ENCODE measurements at regions not wholly inside any gene's neighbourhood (a gene's known extent, or its start where the extent isn't known, plus 50 kb on each side); places are given as distances from the start of the nearest gene placed in this dataset.

DNA sequence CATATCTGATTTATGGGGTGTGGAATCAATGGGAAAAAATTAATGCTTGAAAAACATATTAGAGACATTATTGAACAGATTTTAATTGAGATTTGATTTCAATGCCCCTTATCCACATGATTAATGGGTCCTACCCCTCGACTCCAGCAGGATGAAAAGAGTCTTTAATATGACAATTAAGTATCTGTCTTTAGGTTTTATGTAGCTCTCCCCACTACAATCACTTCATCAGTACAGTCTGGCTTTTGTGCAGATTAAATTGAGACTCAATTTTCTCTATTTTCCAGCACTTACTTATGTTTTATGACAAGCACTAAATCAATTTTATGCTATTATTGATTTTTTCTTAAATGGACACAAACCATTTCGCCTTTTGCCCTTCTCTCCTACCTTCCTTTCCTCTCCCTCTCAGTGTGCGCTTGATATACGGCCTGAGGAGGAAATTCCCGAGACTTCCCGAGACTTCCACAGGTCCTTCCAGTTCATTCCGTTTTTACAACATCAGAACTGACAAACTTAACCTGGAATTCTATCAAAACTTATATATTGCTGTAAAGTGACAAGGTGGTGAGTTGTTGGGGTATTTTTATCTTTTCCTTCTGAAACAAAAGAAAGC lies 555.1 kb upstream of the SALL3 start:
- Histone ChIP-seq H3K27ac (replicated peaks; ENCODE audit: low read length) (no peak overlapping the region), H2BK5ac (ENCODE audit: low read length) (no peak overlapping the region), H3K36me3 (replicated peaks in 1 of 2; ENCODE audit: control insufficient read depth in 2 of 2, insufficient read depth in 2 of 2, low read length in 2 of 2) (no peaks in the 10 kb centered on the region), H3K4me1 (ENCODE audit: control insufficient read depth in 2 of 2, insufficient read depth in 1 of 2, low read depth in 1 of 2, low read length in 2 of 2) (no peaks in the 10 kb centered on the region), H2AK5ac (ENCODE audit: low read depth, low read length) (no peak overlapping the region), H3K79me1 (ENCODE audit: low read depth, low read length) (no peaks in the 10 kb centered on the region), H3K23ac (ENCODE audit: low read depth, low read length, poor library complexity) (no peak overlapping the region), H2AFZ (ENCODE audit: low read length) (no peak overlapping the region), H2BK15ac (ENCODE audit: low read length) (no peak overlapping the region), H4K91ac (ENCODE audit: low read depth, low read length, poor library complexity) (no peak overlapping the region), H4K8ac (ENCODE audit: low read depth, low read length) (no peak overlapping the region), H3K18ac (ENCODE audit: low read length) (no peak overlapping the region), H2BK12ac (ENCODE audit: low read length) (no peak overlapping the region), H3K9me3 (replicated peaks in 1 of 2; ENCODE audit: control insufficient read depth in 2 of 2, insufficient read depth in 1 of 2, low read depth in 1 of 2, low read length in 2 of 2) (no peaks in the 10 kb centered on the region), H3K4ac (ENCODE audit: low read length) (no peak overlapping the region), H3K4me2 (ENCODE audit: insufficient read depth, low read length, poor library complexity, severe bottlenecking) (no peak overlapping the region), H3K14ac (ENCODE audit: low read length) (no peak overlapping the region), H3K27me3 (ENCODE audit: control insufficient read depth in 3 of 3, insufficient read depth in 3 of 3, low read depth in 1 of 3, low read length in 3 of 3) (no peaks in the 10 kb centered on the region), H2BK120ac (ENCODE audit: low read depth, low read length) (no peak overlapping the region), H3K4me3 (ENCODE audit: low read length in 2 of 2) (no peak overlapping the region), H3K9ac (ENCODE audit: low read depth, low read length, poor library complexity) (no peak overlapping the region)
- no peak for DNase-seq (ENCODE audit: low spot score)
- WGBS, 2 donors (ENCODE audit: extremely low coverage in 2 of 2, insufficient read length in 2 of 2, insufficient replicate concordance in 1 of 2): no CpG with 5 or more reads among the region's 7 CpGs

- Histone ChIP-seq H3K4me1 (ENCODE audit: control insufficient read depth in 2 of 2, insufficient read depth in 1 of 2, low read depth in 1 of 2, low read length in 2 of 2) (no peaks in the 10 kb centered on the region), H2BK5ac (ENCODE audit: low read length) (no peak overlapping the region), H3K14ac (ENCODE audit: low read length) (no peak overlapping the region), H3K27ac (replicated peaks; ENCODE audit: low read length) (no peak overlapping the region), H3K4me2 (ENCODE audit: insufficient read depth, low read length, poor library complexity, severe bottlenecking) (no peak overlapping the region), H3K9ac (ENCODE audit: low read depth, low read length, poor library complexity) (no peak overlapping the region), H2BK15ac (ENCODE audit: low read length) (no peak overlapping the region), H3K79me1 (ENCODE audit: low read depth, low read length) (no peaks in the 10 kb centered on the region), H2BK120ac (ENCODE audit: low read depth, low read length) (no peak overlapping the region), H3K4me3 (ENCODE audit: low read length in 2 of 2) (no peak overlapping the region), H3K23ac (ENCODE audit: low read depth, low read length, poor library complexity) (no peak overlapping the region), H4K91ac (ENCODE audit: low read depth, low read length, poor library complexity) (no peak overlapping the region), H2AFZ (ENCODE audit: low read length) (no peak overlapping the region), H3K4ac (ENCODE audit: low read length) (no peak overlapping the region), H2AK5ac (ENCODE audit: low read depth, low read length) (no peak overlapping the region), H3K18ac (ENCODE audit: low read length) (no peak overlapping the region), H2BK12ac (ENCODE audit: low read length) (no peak overlapping the region), H3K36me3 (replicated peaks in 1 of 2; ENCODE audit: control insufficient read depth in 2 of 2, insufficient read depth in 2 of 2, low read length in 2 of 2) (no peaks in the 10 kb centered on the region), H3K27me3 (ENCODE audit: control insufficient read depth in 3 of 3, insufficient read depth in 3 of 3, low read depth in 1 of 3, low read length in 3 of 3) (no peaks in the 10 kb centered on the region), H4K8ac (ENCODE audit: low read depth, low read length) (no peak overlapping the region), H3K9me3 (replicated peaks in 1 of 2; ENCODE audit: control insufficient read depth in 2 of 2, insufficient read depth in 1 of 2, low read depth in 1 of 2, low read length in 2 of 2) (no peaks in the 10 kb centered on the region)
- DNase-seq (ENCODE audit: low spot score): no peak
- no CpG with 5 or more reads among the region's 2 CpGs for WGBS, 2 donors (ENCODE audit: extremely low coverage in 2 of 2, insufficient read length in 2 of 2, insufficient replicate concordance in 1 of 2)
These were observed 554.6 kb upstream of the SALL3 start for GRCh38 chr18:78425019-78425412.

DNA sequence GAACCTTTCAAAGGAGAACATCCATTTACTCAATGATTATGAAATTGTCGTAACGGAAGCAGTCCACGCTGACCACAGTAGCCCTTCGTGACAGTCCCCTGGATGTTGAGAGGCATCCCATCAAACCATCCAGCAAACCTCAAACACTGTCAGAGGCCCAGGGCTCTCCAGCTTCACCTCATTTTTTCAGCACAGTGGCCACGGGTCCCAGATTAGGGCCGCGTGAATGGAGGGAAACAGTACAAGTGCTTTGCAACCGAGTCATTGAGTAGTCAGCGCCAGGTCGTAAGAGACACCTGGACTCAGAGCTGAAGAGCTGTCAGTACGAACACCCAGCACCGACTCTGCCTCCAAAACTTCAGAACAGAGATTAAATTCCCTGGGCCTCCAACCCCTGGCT lies 552.5 kb upstream of the SALL3 start:
- no CpG with 5 or more reads among the region's 12 CpGs for WGBS, 2 donors (ENCODE audit: extremely low coverage in 2 of 2, insufficient read length in 2 of 2, insufficient replicate concordance in 1 of 2)
- no peak overlapping the region for H3K14ac ChIP-seq (ENCODE audit: low read length)
- no peak for DNase-seq (ENCODE audit: low spot score)

DNA sequence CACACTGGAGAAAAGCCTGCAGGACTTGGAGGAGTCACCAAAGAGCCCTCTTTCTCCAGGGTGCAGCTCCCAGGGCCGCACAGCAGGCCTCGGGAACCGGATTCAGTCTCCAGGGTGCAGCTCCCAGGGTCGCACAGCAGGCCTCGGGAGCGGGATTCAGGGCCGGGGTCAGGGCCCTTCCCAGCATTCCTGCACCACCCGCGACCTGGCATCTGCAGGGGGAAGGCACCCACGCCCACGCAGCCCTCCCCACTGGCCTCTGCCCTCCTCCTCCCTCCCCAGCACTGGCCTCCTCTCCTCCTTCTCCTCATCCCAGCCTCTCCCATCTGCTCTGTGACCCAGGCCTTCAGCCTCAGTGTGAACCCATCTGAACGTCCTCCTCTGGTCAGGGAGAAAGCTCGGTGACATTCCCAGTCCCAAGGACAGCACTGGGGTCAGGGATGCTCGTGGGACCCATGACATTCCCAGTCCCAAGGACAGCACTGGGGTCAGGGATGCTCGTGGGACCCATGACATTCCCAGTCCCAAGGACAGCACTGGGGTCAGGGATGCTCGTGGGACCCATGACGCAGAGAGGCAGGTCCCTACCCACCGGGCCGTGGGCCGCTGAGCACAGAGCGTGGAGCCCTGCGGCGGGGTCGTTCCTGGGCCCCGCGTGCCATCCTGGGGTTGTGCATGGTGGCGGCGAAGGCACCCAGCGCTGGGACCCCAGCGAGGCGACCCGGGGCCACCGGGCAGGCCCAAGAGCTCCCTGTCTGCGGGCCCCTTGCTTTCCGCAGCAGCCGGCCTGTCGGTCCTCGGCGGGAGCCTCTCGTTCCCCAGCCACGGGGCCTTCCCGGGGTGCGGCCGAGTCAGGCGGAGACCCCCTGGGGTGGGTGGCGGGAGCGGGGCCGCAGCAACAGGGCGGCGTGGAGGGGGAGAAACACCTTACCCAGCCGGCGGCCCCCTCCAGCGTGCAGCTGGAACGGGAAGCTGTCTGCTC lies 550.2 kb upstream of the SALL3 start:
- Histone ChIP-seq H3K36me3 (replicated peaks in 1 of 2; ENCODE audit: control insufficient read depth in 2 of 2, insufficient read depth in 2 of 2, low read length in 2 of 2) (no peaks in the 10 kb centered on the region), H3K27me3 (ENCODE audit: control insufficient read depth in 3 of 3, insufficient read depth in 3 of 3, low read depth in 1 of 3, low read length in 3 of 3) (no peaks in the 10 kb centered on the region), H3K9me3 (replicated peaks in 1 of 2; ENCODE audit: control insufficient read depth in 2 of 2, insufficient read depth in 1 of 2, low read depth in 1 of 2, low read length in 2 of 2) (no peaks in the 10 kb centered on the region), H2AFZ (ENCODE audit: low read length) (no peak overlapping the region), H3K4me1 (ENCODE audit: control insufficient read depth in 2 of 2, insufficient read depth in 1 of 2, low read depth in 1 of 2, low read length in 2 of 2) (no peaks in the 10 kb centered on the region), H3K9ac (ENCODE audit: low read depth, low read length, poor library complexity) (no peak overlapping the region), H3K14ac (ENCODE audit: low read length) (peak overlapping the region; percentile 28), H2BK120ac (ENCODE audit: low read depth, low read length) (no peak overlapping the region), H3K27ac (replicated peaks; ENCODE audit: low read length) (no peak overlapping the region), H2BK5ac (ENCODE audit: low read length) (no peak overlapping the region), H3K23ac (ENCODE audit: low read depth, low read length, poor library complexity) (no peak overlapping the region), H3K4me2 (ENCODE audit: insufficient read depth, low read length, poor library complexity, severe bottlenecking) (no peak overlapping the region), H2BK12ac (ENCODE audit: low read length) (no peak overlapping the region), H3K4me3 (ENCODE audit: low read length in 2 of 2) (no peak overlapping the region), H2AK5ac (ENCODE audit: low read depth, low read length) (peak overlapping the region; percentile 46), H4K8ac (ENCODE audit: low read depth, low read length) (no peak overlapping the region), H3K79me1 (ENCODE audit: low read depth, low read length) (no peaks in the 10 kb centered on the region), H2BK15ac (ENCODE audit: low read length) (no peak overlapping the region), H3K4ac (ENCODE audit: low read length) (no peak overlapping the region), H3K18ac (ENCODE audit: low read length) (no peak overlapping the region), H4K91ac (ENCODE audit: low read depth, low read length, poor library complexity) (no peak overlapping the region)
- no CpG with 5 or more reads among the region's 54 CpGs for WGBS, 2 donors (ENCODE audit: extremely low coverage in 2 of 2, insufficient read length in 2 of 2, insufficient replicate concordance in 1 of 2)
- no peak for DNase-seq (ENCODE audit: low spot score)

More for the DNA sequence above, 552.5 kb upstream of the SALL3 start:
- Histone ChIP-seq H3K18ac (ENCODE audit: low read length) (no peak overlapping the region), H3K4me1 (ENCODE audit: control insufficient read depth in 2 of 2, insufficient read depth in 1 of 2, low read depth in 1 of 2, low read length in 2 of 2) (no peaks in the 10 kb centered on the region), H2BK12ac (ENCODE audit: low read length) (no peak overlapping the region), H3K4ac (ENCODE audit: low read length) (no peak overlapping the region), H3K9ac (ENCODE audit: low read depth, low read length, poor library complexity) (no peak overlapping the region), H4K8ac (ENCODE audit: low read depth, low read length) (no peak overlapping the region), H3K27ac (replicated peaks; ENCODE audit: low read length) (no peak overlapping the region), H3K9me3 (replicated peaks in 1 of 2; ENCODE audit: control insufficient read depth in 2 of 2, insufficient read depth in 1 of 2, low read depth in 1 of 2, low read length in 2 of 2) (no peaks in the 10 kb centered on the region), H3K4me2 (ENCODE audit: insufficient read depth, low read length, poor library complexity, severe bottlenecking) (no peak overlapping the region), H3K79me1 (ENCODE audit: low read depth, low read length) (no peaks in the 10 kb centered on the region), H3K23ac (ENCODE audit: low read depth, low read length, poor library complexity) (no peak overlapping the region), H4K91ac (ENCODE audit: low read depth, low read length, poor library complexity) (no peak overlapping the region), H2AK5ac (ENCODE audit: low read depth, low read length) (no peak overlapping the region), H3K27me3 (ENCODE audit: control insufficient read depth in 3 of 3, insufficient read depth in 3 of 3, low read depth in 1 of 3, low read length in 3 of 3) (no peaks in the 10 kb centered on the region), H3K36me3 (replicated peaks in 1 of 2; ENCODE audit: control insufficient read depth in 2 of 2, insufficient read depth in 2 of 2, low read length in 2 of 2) (no peaks in the 10 kb centered on the region), H2BK5ac (ENCODE audit: low read length) (no peak overlapping the region), H2BK120ac (ENCODE audit: low read depth, low read length) (no peak overlapping the region), H3K4me3 (ENCODE audit: low read length in 2 of 2) (no peak overlapping the region), H2AFZ (ENCODE audit: low read length) (no peak overlapping the region), H2BK15ac (ENCODE audit: low read length) (no peak overlapping the region)

All from neuronal stem cell (in vitro differentiated cells).